Hepatocyte (in vitro differentiated cells): ENCODE measurements at regions not wholly inside any gene's neighbourhood (a gene's known extent, or its start where the extent isn't known, plus 50 kb on each side); places are given as distances from the start of the nearest gene placed in this dataset.
A peak's percentile ranks its signal among the peaks of the same experiment; 100 is the strongest.

Experiments used
- DNase-seq: peaks from one replicate; pipeline ENCODE4 v3.0.0-alpha.2; 2016; ENCODE audit warnings: low spot score
- H2AFZ ChIP-seq: fragments of 200-600 bp; sonication (generic); 2 replicates; pipeline ENCODE4 v1.6.0; 2016; ENCODE audit warnings: antibody characterized with exemption, mild to moderate bottlenecking
- H3K27ac ChIP-seq: fragments of 200-600 bp; sonication (generic); 2 replicates; pipeline ENCODE4 v1.5.1; 2016; ENCODE audit warnings: mild to moderate bottlenecking
- H3K27me3 ChIP-seq: fragments of 200-600 bp; sonication (generic); 2 replicates; pipeline ENCODE4 v1.6.1; 2016
- H3K36me3 ChIP-seq: fragments of 200-600 bp; sonication (generic); replicated peaks from 2 replicates; pipeline ENCODE4 v1.5.1; 2016; ENCODE audit warnings: low read depth; ENCODE audit not compliant: insufficient read depth
- H3K4me1 ChIP-seq: fragments of 200-600 bp; sonication (generic); 2 replicates; pipeline ENCODE4 v1.5.1; 2016; ENCODE audit warnings: mild to moderate bottlenecking, moderate library complexity; ENCODE audit not compliant: insufficient read depth
- H3K4me2 ChIP-seq: fragments of 200-600 bp; sonication (generic); 2 replicates; pipeline ENCODE4 v1.6.0; 2016
- H3K4me3 ChIP-seq: fragments of 200-600 bp; sonication (generic); 2 replicates; pipeline ENCODE4 v1.5.1; 2016; ENCODE audit warnings: mild to moderate bottlenecking
- H3K79me2 ChIP-seq: fragments of 200-600 bp; sonication (generic); 2 replicates; pipeline ENCODE4 v1.6.0; 2017; ENCODE audit warnings: mild to moderate bottlenecking
- H3K9me2 ChIP-seq: fragments of 200-600 bp; sonication (generic); replicated peaks from 2 replicates; pipeline ENCODE4 v1.6.0; 2017; ENCODE audit warnings: mild to moderate bottlenecking; ENCODE audit not compliant: insufficient read depth
- H3K9me3 ChIP-seq: fragments of 200-600 bp; sonication (generic); 2 replicates; pipeline ENCODE4 v1.5.1; 2016; ENCODE audit warnings: low read depth, mild to moderate bottlenecking
- H4K20me1 ChIP-seq: fragments of 200-600 bp; sonication (generic); 2 replicates; pipeline ENCODE4 v1.6.0; 2016; ENCODE audit warnings: mild to moderate bottlenecking; ENCODE audit not compliant: insufficient read depth, poor library complexity, severe bottlenecking
- CTCF ChIP-seq: fragments of 200-600 bp; sonication (generic); IDR thresholded peaks from 2 replicates; pipeline ENCODE4 v1.5.1; 2016; ENCODE audit warnings: antibody characterized with exemption, mild to moderate bottlenecking; ENCODE audit not compliant: poor library complexity
- EZH2 ChIP-seq: fragments of 200-600 bp; sonication (generic); IDR thresholded peaks from 2 replicates; pipeline ENCODE4 v1.6.1; 2016; ENCODE audit warnings: antibody characterized with exemption, mild to moderate bottlenecking, borderline replicate concordance
- EZH2phosphoT487 ChIP-seq: fragments of 200-600 bp; sonication (generic); IDR thresholded peaks from one replicate; pipeline ENCODE4 v1.6.1; 2018; ENCODE audit warnings: antibody characterized with exemption, mild to moderate bottlenecking, low read depth, moderate library complexity; ENCODE audit not compliant: unreplicated experiment, severe bottlenecking
- WGBS: methylation state at CpG from one replicate; pipeline ENCODE4 v1.1.6; 2016; ENCODE audit warnings: low lambda C conversion rate; ENCODE audit errors: missing lambda C conversion rate; 5-methylcytosine and 5-hydroxymethylcytosine counted together

- TF ChIP-seq EZH2 (no peak), CTCF (no peak), EZH2phosphoT487 (no peak)
- Histone ChIP-seq H3K4me2 (no peak overlapping the region), H4K20me1 (no peaks in the 10 kb centered on the region), H3K4me1 (no peaks in the 10 kb centered on the region), H3K9me2 (no peaks in the 10 kb centered on the region), H2AFZ (no peak overlapping the region), H3K4me3 (no peak overlapping the region), H3K9me3 (no peaks in the 10 kb centered on the region), H3K27ac (peak overlapping the region; percentile 37), H3K79me2 (no peaks in the 10 kb centered on the region), H3K36me3 (no peaks in the 10 kb centered on the region), H3K27me3 (no peaks in the 10 kb centered on the region)
- 68% methylated on average over 11 of the region's 11 CpGs for WGBS
- DNase-seq, result no peak
These were observed 201.8 kb upstream of the LRFN2 start for GRCh38 chr6:40788661-40789655.

- no peak overlapping the region for H3K4me2 ChIP-seq
- no peaks in the 10 kb centered on the region for H3K4me1 ChIP-seq
- H3K4me3 ChIP-seq, result no peak overlapping the region
- DNase-seq, result no peak
- H3K36me3 ChIP-seq, result no peaks in the 10 kb centered on the region
- no peak for TF ChIP-seq EZH2phosphoT487
- TF ChIP-seq CTCF, result no peak
- TF ChIP-seq EZH2, result no peak
- H3K27me3 ChIP-seq, result no peaks in the 10 kb centered on the region
- no peak overlapping the region for H2AFZ ChIP-seq
- H3K9me3 ChIP-seq, result no peaks in the 10 kb centered on the region
- H4K20me1 ChIP-seq, result no peaks in the 10 kb centered on the region
- no peak overlapping the region for H3K27ac ChIP-seq
- 77% methylated on average over 3 of the region's 3 CpGs for WGBS
- no peaks in the 10 kb centered on the region for H3K9me2 ChIP-seq
- H3K79me2 ChIP-seq, result no peaks in the 10 kb centered on the region
These were observed 195.2 kb upstream of the LRFN2 start for GRCh38 chr6:40782355-40782754.

- H4K20me1 ChIP-seq, result no peaks in the 10 kb centered on the region
- TF ChIP-seq EZH2phosphoT487 (no peak), EZH2 (no peak), CTCF (no peak)
- WGBS, result 98% methylated on average over 3 of the region's 3 CpGs
These were observed 193.5 kb upstream of the LRFN2 start for GRCh38 chr6:40780637-40781036.

More at GRCh38 chr6:40780637-40781036, 193.5 kb upstream of the LRFN2 start:
- no peak overlapping the region for H3K27ac ChIP-seq
- H2AFZ ChIP-seq, result no peak overlapping the region
- no peak overlapping the region for H3K4me3 ChIP-seq
- H3K4me1 ChIP-seq, result no peaks in the 10 kb centered on the region
- no peaks in the 10 kb centered on the region for H3K9me2 ChIP-seq
- H3K4me2 ChIP-seq, result no peak overlapping the region
- DNase-seq, result no peak
- no peaks in the 10 kb centered on the region for H3K9me3 ChIP-seq
- no peaks in the 10 kb centered on the region for H3K27me3 ChIP-seq
- H3K79me2 ChIP-seq, result no peaks in the 10 kb centered on the region
- H3K36me3 ChIP-seq, result no peaks in the 10 kb centered on the region
